ENCODE measurements at regions not wholly inside any gene's neighbourhood (a gene's known extent, or its start where the extent isn't known, plus 50 kb on each side); places are given as distances from the start of the nearest gene placed in this dataset.

- H3K27ac ChIP-seq (ENCODE audit: low read depth, low read length) = no peak overlapping the region
- H3K36me3 ChIP-seq (ENCODE audit: control insufficient read depth in 1 of 2, insufficient read depth in 2 of 2, low read length in 2 of 2) = no peaks in the 10 kb centered on the region
- BruUV-seq (replicated peaks) = no TSS peak
- no peak overlapping the region for H3K9ac ChIP-seq (ENCODE audit: low read length)
- POLR2A ChIA-PET = no interaction called here
- H3K9me3 ChIP-seq (ENCODE audit: control insufficient read depth in 1 of 2, insufficient read depth in 1 of 2, low read depth in 1 of 2, low read length in 2 of 2) = no peaks in the 10 kb centered on the region
- no peaks in the 10 kb centered on the region for H3K27me3 ChIP-seq (ENCODE audit: insufficient read depth, low read length)
- intact Hi-C loops (cut with micrococcal nuclease) = no loop called here
- no peaks in the 10 kb centered on the region for H3K79me2 ChIP-seq (ENCODE audit: insufficient read depth, low read length)
- no peak overlapping the region for H3K4me2 ChIP-seq (ENCODE audit: low read length)
- no peaks in the 10 kb centered on the region for H4K20me1 ChIP-seq (ENCODE audit: insufficient read depth)
- H3K4me1 ChIP-seq (ENCODE audit: control insufficient read depth in 1 of 2, insufficient read depth in 2 of 2, low read length in 2 of 2) = no peaks in the 10 kb centered on the region
- DNase-seq (ENCODE audit: low read depth, low spot score) (no peak), ATAC-seq (no peak)
- CTCF ChIA-PET = no interaction called here
- H3K4me3 ChIP-seq (replicated peaks in 1 of 2; ENCODE audit: low read depth in 1 of 2, low read length in 2 of 2) = no peak overlapping the region
- TF ChIP-seq ZFX (IDR thresholded peaks at IDR 0.05) (no peak), CTCF (IDR thresholded peaks at IDR 0.05 in 2 of 3, conservative IDR thresholded peaks at IDR 0.05 in 1 of 3; ENCODE audit: borderline replicate concordance in 1 of 3, insufficient read depth in 1 of 3, low read depth in 2 of 3, low read length in 2 of 3) (no peak), EZH2phosphoT487 (IDR thresholded peaks at IDR 0.05; ENCODE audit: borderline replicate concordance) (no peak), YY1 (IDR thresholded peaks at IDR 0.05; ENCODE audit: extremely low read depth, insufficient replicate concordance, low read depth, low read length) (no peak), RAD21 (IDR thresholded peaks at IDR 0.05; ENCODE audit: low read depth) (no peak), ATF3 (IDR thresholded peaks at IDR 0.05) (no peak), EGR1 (IDR thresholded peaks at IDR 0.05; ENCODE audit: low read depth) (no peak), POLR2A (IDR thresholded peaks at IDR 0.05; ENCODE audit: borderline replicate concordance, extremely low read depth, insufficient read depth, insufficient read length) (no peak)
- TF ChIP-seq, protein P1, sequence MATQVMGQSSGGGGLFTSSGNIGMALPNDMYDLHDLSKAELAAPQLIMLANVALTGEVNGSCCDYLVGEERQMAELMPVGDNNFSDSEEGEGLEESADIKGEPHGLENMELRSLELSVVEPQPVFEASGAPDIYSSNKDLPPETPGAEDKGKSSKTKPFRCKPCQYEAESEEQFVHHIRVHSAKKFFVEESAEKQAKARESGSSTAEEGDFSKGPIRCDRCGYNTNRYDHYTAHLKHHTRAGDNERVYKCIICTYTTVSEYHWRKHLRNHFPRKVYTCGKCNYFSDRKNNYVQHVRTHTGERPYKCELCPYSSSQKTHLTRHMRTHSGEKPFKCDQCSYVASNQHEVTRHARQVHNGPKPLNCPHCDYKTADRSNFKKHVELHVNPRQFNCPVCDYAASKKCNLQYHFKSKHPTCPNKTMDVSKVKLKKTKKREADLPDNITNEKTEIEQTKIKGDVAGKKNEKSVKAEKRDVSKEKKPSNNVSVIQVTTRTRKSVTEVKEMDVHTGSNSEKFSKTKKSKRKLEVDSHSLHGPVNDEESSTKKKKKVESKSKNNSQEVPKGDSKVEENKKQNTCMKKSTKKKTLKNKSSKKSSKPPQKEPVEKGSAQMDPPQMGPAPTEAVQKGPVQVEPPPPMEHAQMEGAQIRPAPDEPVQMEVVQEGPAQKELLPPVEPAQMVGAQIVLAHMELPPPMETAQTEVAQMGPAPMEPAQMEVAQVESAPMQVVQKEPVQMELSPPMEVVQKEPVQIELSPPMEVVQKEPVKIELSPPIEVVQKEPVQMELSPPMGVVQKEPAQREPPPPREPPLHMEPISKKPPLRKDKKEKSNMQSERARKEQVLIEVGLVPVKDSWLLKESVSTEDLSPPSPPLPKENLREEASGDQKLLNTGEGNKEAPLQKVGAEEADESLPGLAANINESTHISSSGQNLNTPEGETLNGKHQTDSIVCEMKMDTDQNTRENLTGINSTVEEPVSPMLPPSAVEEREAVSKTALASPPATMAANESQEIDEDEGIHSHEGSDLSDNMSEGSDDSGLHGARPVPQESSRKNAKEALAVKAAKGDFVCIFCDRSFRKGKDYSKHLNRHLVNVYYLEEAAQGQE (IDR thresholded peaks at IDR 0.05; ENCODE audit: low read depth) = no peak
- H2AFZ ChIP-seq (ENCODE audit: low read depth, low read length, poor library complexity, severe bottlenecking) = no peak overlapping the region
- H3K9me2 ChIP-seq (ENCODE audit: insufficient read depth) = no peaks in the 10 kb centered on the region
- RAD21 ChIA-PET (ENCODE audit: low non-redundant PET in 1 of 2, low total read pairs in 2 of 2, uncharacterized antibody in 2 of 2, unreplicated experiment in 2 of 2) = no interaction called here
Measured at GRCh38 chr1:195012995-195013394, 1595.2 kb downstream of the KCNT2 start.

Data from HCT116 (cell line).